Fibroblast of upper back skin (primary cell): ENCODE measurements at regions not wholly inside any gene's neighbourhood (a gene's known extent, or its start where the extent isn't known, plus 50 kb on each side); places are given as distances from the start of the nearest gene placed in this dataset.
"Not testable (repeated sequence)": the region's sequence is repeated elsewhere in the genome, so short reads cannot be mapped to it uniquely, and the experiment has no call there.

ENCODE experiments used
- DNase-seq: peaks from one replicate; pipeline ENCODE4 v3.0.0-alpha.2; 2013

DNA sequence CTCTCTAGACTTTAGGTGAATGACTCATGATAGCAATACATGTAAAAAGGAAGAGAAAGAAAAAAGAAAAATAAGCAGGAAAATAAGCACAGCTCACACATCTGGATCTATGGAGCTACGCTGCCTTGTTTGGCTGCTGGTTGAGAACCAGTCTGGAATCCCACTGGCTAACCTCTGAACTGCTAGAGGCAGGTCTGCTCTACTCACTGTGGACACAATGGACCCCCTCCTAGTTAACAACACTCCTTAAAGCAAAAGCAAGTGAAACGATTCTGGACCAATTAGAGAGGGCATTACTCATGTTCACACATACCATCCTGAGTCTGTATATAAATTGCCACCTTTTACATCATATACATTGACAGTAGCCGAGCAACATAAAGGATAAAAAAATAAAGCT, 383.2 kb upstream of the FLRT2 start:
- no peak for DNase-seq

- DNase-seq = no peak
Observed at GRCh38 chr14:85150166-85150565, 379.8 kb upstream of the FLRT2 start.

DNA sequence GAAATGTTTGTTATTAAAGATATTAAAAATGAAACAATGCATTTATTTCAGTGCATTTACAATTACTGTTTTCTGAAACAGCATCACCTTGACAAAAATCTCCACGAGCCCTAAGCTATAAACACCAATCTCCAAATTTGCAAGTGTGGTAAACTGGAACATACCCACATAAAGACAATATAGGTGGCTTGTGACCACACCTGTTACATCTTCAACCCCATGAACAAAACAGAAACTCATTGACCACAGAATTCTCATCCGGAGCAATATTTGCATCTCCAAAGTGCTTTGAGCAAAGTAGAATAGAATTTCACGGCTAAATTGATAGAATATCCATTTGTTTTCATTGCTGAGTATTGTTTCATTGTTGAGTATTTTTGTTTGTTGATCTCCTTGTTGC, 375.2 kb upstream of the FLRT2 start:
- DNase-seq = no peak

DNA sequence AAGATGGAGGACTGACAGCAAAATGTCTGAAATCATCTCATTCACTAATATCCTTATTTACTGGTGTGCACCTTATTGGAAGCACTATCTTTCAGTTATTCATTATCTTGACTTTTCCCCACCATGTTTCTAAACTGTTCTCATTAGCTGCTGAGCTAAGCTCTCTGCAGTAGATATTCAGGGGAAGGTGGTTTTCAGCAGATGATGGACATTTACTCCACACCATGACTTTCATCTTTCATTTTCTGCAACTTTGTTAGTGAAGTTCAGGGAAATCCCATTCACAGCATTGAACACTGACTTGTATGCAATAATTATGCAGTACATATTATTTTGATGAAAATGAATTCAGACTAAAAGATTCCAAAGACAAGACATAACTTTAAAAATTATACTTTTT, 373.6 kb upstream of the FLRT2 start:
- no peak for DNase-seq

GRCh38 chr14:85159726-85160125, 370.2 kb upstream of the FLRT2 start:
- DNase-seq = no peak

GRCh38 chr14:85165094-85165493, 364.9 kb upstream of the FLRT2 start:
- no peak for DNase-seq

DNA sequence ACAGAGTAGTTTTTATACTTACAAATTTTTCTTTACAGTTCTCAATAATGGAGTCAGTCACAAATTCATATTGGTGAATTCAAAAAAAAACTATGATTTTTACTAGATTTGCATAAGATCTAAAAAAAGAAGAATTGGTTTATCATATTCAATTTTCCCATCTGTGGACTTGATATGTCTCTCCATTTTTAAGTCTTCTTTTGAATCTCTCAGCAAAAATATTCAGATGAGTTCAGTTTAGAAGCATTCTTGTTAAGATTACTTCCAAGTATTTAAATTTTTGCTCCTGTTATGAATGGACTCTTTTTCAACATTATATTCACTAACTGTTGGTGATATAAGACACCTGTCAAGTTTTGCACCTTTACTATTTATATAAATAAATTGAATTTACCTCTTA, 360.6 kb upstream of the FLRT2 start:
- no peak for DNase-seq

- DNase-seq = no peak
Observed at GRCh38 chr14:85172290-85172689, 357.7 kb upstream of the FLRT2 start.

DNA sequence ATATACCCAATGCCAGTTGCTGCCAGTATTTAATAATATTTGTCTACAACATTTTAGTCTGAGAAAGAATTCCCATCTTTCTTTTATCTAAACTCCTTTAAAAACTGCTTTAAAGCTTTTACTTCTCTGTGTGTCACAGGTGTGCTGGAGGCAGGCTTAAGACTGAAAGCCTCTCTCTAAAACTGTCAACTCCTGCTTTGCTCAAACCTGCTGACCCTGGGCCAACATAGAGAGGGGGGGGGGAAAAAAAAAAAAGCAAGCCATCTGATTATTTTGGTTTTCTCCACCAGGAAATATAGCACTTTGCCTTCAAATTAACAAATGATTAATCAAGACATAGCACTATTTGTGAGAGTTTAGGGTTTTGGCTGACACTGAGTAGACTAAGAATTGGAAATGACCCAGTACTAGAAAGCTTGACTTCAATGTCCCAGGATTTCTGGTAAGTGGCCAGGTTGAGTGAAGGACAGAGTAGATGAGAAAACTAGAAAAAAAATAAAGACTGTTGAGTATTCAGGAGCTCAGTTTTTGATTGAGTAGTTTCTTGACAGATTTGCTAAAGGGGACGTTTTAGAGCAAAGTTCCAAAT, 357.0 kb upstream of the FLRT2 start:
- DNase-seq = no peak

DNA sequence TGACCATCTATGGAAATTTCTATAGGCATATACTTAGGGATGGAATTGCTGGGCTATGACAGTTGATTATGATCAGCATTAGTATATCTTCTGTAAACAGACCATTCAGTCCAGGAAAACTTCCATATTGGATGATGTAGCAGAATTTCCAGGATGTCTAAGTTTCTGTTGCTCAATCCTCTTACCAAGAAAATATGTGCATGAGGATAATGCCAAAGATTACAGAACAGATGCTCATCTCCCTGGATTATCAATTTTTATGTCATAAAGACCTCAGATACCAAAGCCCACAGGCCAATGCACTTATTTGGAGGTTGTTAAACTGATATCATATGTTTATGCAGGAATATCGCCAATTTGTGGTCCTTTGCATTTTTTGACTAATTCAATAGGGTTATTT, 354.4 kb upstream of the FLRT2 start:
- peak; percentile 91 for DNase-seq

DNA sequence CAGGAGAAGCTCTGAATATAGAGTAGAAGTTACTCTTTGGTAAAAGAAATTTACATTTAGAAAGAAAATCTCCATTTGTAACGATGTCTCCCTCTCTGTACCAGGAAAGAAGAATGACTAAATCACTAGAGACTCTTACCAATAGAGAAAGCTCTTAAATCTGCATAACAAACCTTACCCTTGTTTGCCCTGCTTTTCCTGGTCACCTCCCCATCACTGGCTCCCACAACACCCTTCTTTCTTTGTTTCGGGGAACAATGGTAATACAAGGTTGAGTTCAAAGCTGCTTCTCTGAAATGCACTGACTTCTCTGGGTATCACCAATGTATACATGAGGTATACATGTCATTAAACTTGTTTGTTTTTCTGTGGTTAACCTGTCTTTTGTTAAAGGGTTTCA, 351.1 kb upstream of the FLRT2 start:
- DNase-seq = no peak

- no peak for DNase-seq
Observed at GRCh38 chr14:85180876-85181275, 349.1 kb upstream of the FLRT2 start.

DNA sequence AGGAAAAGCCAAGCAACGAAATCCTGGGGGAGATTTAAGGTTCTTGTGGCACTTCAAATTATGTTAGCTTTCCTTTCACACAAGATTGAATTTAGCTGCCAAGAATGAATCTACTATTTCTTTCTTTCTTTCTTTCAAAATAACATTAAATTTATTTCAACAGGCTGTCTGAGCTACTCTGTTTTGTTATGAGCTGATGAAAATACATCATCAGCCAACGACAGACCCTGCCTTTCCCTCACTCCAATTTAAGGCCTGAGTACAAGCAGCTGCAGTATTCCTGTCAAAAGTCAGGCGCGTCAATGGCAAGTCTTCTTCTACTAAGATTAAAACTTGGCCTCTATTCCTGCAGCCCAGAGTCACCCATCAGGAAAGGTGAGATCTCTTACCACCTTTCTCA, 347.7 kb upstream of the FLRT2 start:
- no peak for DNase-seq

- DNase-seq = no peak
Observed at GRCh38 chr14:85186082-85186481, 343.9 kb upstream of the FLRT2 start.

- DNase-seq = no peak
Observed at GRCh38 chr14:85187521-85187920, 342.4 kb upstream of the FLRT2 start.

DNA sequence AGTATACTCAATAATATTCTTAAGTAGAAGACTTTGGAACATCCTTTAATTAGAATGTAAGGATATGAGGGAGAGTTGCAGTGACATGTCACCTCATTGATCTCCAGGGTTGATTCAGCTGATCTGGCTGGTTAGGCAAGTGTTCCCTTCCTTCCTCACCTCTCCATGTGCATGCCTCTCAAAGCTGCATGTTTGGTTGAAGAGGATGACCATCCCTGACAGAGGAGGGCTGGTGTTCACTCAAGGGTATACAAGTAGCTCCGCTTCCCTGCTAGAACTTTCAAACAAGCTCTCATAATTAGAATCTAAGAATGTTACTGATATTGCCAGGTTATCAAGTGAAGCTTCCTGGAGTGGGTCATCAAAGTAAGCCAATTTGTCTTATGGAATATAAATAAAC, 341.1 kb upstream of the FLRT2 start:
- no peak for DNase-seq

DNA sequence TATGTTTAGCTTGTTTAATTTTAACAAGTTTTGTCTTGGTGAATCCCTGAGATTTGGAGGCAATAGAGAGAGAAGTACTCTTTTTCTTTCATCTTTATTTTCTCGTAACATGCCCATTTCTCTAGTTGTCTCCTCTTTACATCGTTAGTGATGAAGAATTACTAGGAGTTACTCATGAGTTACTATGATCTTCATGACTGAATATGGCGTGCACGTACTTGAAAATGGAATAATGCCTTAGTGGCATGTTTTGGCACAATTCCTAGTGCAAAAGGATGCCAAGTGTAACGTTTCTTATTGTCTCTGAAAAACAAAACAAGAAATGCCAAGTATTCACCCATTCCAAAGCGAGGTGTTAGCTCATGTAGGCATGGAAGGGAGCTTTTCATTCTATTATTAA, 340.7 kb upstream of the FLRT2 start:
- not testable (repeated sequence) for DNase-seq

GRCh38 chr14:85190251-85190650, 339.7 kb upstream of the FLRT2 start:
- no peak for DNase-seq

GRCh38 chr14:85191986-85192385, 338.0 kb upstream of the FLRT2 start:
- no peak for DNase-seq

- DNase-seq = no peak
Observed at GRCh38 chr14:85195872-85196477, 334.0 kb upstream of the FLRT2 start.

DNA sequence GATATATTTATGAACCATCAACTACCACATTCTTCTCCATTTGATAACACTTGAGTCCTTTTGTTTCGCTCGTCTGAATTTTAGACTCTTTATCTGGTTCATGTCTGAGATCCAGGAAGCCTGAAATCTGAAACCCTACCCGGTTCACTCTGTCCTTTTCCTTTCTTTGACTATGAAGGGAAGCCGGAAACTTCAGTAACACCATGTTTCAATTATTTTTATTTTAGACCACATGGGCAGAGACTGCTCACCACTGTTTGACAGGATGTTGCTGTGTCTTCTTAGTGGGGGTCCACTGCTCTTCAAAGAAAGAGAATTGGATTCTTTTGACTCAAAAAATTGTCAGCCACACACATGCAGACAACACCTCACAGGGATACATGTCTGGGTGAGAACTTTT, 331.9 kb upstream of the FLRT2 start:
- DNase-seq = peak; percentile 57

DNA sequence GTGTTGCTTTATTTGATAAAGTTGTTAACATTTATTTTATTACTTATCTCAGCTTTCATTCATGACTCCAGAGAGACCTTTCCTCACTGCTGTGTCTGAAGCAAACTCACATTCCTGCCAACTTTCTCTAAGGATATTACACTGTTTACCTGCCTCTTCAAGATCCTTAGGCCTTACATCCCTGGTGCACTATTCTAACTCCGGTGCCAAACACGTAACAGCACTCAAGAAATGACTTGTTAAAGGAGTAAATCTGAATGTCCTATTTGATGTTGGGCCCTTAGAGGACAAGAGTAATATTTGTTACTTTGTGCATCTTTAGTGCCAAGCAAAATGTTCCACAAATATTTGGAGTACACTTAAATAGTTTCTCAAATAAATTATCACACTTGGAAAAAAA, 324.1 kb upstream of the FLRT2 start:
- no peak for DNase-seq

- peak; percentile 63 for DNase-seq
Observed at GRCh38 chr14:85214471-85214870, 315.5 kb upstream of the FLRT2 start.

DNA sequence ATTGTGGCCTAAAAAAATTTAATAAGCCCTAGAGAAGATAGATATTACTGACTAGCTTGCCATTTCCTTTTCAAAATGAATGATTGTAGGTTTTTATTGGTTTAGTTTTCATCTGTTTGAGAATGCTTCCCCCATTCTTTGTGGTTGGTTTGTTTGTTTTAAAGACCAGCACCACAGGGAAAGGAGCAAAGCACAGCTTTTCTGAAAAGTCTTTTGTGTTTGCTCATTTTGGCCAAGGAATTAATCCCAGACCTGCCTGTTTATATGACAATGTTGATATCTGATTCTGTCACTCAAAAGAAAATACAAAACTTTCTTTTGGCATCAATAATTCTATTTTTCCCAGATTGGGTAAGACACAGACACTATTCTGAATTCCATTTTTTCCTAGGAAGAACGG, 312.5 kb upstream of the FLRT2 start:
- peak; percentile 65 for DNase-seq

- no peak for DNase-seq
Observed at GRCh38 chr14:85218982-85219381, 311.0 kb upstream of the FLRT2 start.
